Left forelimb (tissue), 1 donor: ENCODE measurements at regions not wholly inside any gene's neighbourhood (a gene's known extent, or its start where the extent isn't known, plus 50 kb on each side); places are given as distances from the start of the nearest gene placed in this dataset.
"Not testable (repeated sequence)": the region's sequence is repeated elsewhere in the genome, so short reads cannot be mapped to it uniquely, and the experiment has no call there.

Source experiments
- DNase-seq: peaks from one replicate; pipeline ENCODE4 v3.0.0-alpha.2; 2018; ENCODE audit warnings: low spot score

GRCh38 chr1:232579958-232580941 is 49.7 kb downstream of the SIPA1L2 start:
- DNase-seq = no peak

- DNase-seq = no peak
Observed at GRCh38 chr1:232579466-232579865, 50.5 kb downstream of the SIPA1L2 start.

DNA sequence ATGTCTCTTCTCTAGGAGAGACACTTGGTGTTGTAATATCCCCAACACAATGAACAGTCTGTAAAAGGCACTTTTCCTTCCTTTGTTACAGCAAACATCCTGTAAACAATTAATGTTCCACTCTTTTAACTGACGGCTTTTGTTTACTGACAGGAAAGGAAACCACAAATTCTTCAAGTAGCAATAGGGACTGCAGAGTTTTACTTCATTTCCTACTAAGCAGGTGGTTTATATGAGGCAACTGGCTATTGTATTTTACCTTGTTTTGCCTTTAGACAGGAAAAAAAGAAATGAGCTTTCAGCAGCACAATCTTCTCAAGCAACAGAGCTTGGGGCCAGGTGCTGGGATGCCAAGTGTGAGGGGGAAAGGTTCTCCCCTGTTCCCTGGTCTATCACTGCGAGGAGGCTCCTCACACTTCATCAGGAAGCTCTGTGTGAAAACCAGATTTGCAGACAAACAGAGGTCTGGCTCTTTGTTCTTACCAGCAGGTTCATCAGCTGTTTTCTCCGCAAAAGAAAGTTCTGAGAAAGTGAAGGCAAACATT is 51.2 kb downstream of the SIPA1L2 start:
- no peak for DNase-seq

- DNase-seq = no peak
Observed at GRCh38 chr1:232577772-232578171, 52.2 kb downstream of the SIPA1L2 start.

DNA sequence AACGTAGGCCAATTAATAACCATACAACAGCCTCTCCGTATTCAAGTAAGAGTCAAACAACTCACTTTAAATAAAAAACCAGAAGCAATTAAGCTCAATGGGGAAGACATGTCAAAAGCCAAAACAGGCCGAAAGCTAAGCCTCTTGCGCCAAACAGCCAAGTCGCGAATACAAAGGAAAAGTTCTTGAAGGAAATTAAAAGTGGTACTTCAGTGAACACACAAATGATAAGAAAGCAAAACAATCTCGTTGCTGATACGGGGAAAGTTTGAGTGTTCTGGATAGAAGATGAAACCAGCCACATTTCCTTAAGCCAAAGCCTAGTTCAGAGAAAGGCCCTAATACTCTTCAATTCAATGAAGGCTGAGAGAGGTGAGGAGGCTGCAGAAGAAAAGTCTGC is 53.4 kb downstream of the SIPA1L2 start:
- DNase-seq = no peak

GRCh38 chr1:232575763-232576040 is 54.2 kb downstream of the SIPA1L2 start:
- DNase-seq = no peak

DNA sequence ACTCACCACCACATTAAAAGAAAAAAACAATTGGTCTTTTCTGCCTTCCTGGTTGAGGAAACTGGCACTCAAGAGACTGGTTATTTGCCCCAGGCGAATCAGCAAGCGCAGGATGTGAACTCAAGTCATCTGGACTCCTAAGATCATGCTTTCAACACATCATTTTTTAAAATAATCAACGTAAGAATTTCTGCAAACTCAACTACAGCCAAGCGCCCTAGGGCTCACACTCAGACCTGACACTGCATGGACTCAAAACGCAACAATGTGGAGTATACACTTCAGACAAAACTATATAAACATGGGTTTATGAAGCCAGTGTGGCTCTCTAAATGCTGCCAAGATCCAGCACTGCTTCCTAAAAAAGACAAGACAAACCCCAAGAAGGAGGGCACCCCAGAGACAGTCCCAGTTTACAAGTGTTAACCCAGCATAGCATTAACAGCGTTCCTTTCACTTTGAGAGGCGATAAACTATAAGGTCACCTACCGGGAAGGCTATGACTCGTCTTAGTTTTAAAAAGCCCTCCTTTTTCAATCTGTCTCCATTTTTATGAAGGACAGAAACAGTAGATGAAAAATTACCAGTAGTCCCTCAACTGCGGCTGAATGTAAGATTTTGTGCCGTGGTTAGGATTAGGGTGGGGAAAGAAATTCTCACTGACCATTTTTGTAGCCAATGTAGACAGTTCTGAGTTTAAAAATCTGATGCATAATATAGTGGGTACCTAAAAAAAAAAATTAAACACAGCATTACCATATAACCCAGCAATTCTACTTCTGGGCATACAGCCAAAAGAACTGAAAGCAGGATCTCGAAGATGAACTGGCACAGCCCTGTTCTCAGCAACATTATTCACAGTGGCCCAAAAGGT is 54.8 kb downstream of the SIPA1L2 start:
- no peak for DNase-seq

DNA sequence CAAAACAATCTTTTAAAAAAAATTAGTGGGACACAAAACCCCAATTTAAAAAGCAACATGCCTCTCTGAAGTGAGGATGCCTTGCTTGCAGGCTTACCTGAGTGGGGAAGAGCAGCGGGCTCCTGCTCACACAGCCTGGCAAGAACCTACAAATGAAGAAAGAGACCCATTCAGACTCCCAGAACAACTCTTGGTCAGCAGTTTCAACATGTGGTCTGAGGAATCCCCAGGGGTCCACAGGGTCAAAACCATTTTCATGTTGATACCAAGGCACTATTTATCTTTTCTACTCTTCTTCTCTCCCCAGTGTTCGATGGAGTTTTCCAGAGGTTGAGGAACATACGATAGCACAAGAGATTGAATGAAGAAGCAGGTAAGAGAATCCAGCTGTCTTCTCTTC is 55.9 kb downstream of the SIPA1L2 start:
- DNase-seq = no peak

- DNase-seq = no peak
Observed at GRCh38 chr1:232571523-232571922, 58.4 kb downstream of the SIPA1L2 start.

GRCh38 chr1:232570007-232570406 is 59.9 kb downstream of the SIPA1L2 start:
- DNase-seq = no peak

- DNase-seq = not testable (repeated sequence)
Observed at GRCh38 chr1:232569554-232569921, 60.4 kb downstream of the SIPA1L2 start.

GRCh38 chr1:232568906-232569553 is 60.9 kb downstream of the SIPA1L2 start:
- no peak for DNase-seq

GRCh38 chr1:232568331-232568852 is 61.5 kb downstream of the SIPA1L2 start:
- no peak for DNase-seq

- no peak for DNase-seq
Observed at GRCh38 chr1:232566093-232566492, 63.8 kb downstream of the SIPA1L2 start.

DNA sequence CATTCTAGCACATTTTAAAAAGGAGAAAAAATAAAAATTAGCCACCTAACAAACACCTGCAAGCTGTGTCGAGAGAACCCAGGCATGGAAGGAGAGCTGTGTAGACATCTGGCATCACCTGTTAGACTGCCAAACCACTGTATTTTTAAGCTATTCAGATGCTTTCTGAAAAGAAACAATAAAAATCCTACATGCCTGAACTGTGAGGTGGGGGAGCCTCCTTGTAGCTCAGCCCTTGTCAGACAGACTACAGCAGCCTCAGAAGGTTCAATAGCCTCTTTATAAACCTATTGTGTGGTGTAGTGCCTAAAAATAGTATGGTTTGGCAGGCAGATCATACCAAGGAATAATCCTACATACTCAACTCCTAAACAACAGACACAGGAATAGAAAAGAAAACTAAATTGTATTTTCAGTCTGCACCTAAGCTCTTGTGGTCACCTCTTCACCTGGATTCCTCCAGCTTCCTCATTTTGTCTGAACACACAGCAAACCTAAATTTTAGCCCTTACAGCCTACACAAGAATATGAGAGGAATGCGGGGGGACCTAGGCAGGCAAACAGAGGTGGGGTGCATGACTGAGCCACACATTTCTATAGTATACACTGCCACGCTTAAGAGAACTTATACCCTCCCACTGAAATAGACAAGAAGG is 67.0 kb downstream of the SIPA1L2 start:
- no peak for DNase-seq

- no peak for DNase-seq
Observed at GRCh38 chr1:232561381-232561780, 68.6 kb downstream of the SIPA1L2 start.

DNA sequence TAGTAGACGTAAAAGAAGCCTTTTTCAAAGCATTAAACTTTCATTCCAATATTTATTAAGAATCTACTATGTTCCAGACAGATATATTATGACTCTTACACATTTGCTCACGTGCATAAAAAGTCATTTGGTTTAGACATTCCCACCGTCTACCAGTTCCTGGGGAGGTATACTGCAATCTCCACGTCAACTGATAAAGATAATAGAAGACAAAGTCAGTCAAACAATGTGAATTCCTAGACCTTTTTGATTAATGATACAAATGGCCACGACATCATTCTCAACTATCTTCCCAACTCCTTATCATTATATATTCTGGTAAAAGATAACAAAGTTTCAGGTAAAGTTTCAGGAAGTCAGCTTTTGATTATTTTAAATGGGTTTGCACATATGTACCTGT is 69.0 kb downstream of the SIPA1L2 start:
- no peak for DNase-seq

- DNase-seq = no peak
Observed at GRCh38 chr1:232558954-232559353, 71.0 kb downstream of the SIPA1L2 start.

GRCh38 chr1:232557502-232558191 is 72.3 kb downstream of the SIPA1L2 start:
- DNase-seq = no peak

- DNase-seq = no peak
Observed at GRCh38 chr1:232557096-232557495, 72.8 kb downstream of the SIPA1L2 start.

DNA sequence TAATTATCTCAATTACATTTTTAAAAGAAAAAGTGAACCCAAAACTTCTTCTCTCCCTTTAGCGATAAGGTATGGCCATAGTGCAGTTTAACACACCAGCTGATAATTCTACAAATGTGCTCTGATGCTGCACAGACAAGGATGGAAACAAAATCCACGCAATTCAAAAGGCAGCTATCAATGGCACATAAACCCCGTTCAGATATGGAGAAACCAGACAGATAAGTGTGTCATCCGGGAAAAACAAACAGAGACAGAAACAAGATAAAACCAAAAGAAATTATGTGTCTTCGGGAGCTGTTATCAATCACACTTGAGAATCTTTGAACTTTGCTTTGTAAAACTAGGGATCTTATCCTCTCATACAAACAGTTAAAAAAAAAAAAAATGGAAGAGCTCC is 73.6 kb downstream of the SIPA1L2 start:
- DNase-seq = no peak
